HK-2 (cell line): ENCODE measurements at regions not wholly inside any gene's neighbourhood (a gene's known extent, or its start where the extent isn't known, plus 50 kb on each side); places are given as distances from the start of the nearest gene placed in this dataset.

Experiments used
- DNase-seq: peaks from one replicate; pipeline ENCODE4 v3.0.0-alpha.2; 2018; ENCODE audit not compliant: unreplicated experiment

DNA sequence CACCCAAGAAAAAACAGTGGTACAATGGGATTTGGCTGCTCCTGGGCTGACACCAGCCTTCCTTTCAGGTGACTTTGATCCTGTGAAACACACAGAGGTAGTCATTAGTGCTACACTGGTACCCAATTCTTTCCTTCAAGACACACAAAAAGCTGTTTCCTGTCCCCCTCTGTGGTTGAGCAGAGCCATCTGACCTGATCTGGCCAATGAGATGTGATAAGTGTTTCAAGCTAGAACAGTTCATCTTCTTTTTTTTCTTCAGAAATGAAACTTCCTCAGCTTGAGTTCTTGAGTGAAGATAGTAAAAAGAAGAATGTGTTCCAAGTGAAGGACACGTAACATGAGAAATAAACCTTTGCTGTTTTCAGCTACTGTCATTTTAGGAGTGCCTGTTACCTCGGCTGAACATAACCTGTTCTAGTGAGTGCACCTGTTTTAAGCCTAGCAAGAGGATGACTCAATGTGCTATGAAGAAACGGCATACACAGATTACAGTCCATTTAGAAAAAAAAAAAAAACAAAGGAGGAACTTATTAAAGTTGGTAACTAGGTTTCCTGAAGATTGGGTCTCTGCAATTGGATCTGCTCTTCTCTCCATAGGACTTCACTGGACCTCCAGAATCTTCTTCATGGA, 287.8 kb downstream of the GAS1 start:
- DNase-seq, result no peak

DNA sequence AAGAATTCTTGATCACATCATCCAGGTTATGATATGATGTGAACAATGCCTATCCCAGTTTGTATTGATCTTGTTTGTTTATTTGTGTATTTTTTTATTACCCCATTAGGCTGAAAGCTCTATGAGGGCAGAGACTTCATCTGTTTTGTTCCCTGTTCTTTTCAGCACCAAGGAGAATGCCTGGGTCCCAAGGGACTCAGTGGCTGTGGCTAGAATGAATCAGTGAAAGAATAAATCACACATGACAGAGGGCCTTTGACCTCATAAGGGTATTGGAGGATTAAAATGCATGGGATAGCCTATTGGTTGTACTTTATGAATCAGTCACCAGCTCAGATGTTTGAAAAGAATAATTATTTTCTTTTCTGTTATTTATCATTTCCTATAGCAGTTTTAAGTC, 292.2 kb downstream of the GAS1 start:
- DNase-seq, result no peak

DNA sequence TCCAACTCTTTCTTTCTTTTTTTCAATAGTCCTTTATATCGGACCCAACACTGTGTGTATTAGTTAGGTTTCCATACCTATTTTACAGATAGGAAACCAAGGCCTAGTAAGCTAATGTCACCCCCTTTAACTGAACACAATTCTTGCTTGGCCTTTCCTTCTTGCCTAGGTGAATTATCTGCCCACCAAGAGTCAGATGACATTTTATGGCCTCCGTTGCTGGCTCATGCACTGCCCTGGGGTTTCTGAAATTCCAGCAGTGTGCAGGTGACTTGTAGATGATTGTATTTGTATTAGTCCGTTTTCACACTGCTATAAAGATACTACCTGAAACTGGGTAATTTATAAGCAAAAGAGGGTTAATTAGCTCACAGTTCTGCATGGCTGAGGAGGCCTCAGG, 293.8 kb downstream of the GAS1 start:
- no peak for DNase-seq

DNA sequence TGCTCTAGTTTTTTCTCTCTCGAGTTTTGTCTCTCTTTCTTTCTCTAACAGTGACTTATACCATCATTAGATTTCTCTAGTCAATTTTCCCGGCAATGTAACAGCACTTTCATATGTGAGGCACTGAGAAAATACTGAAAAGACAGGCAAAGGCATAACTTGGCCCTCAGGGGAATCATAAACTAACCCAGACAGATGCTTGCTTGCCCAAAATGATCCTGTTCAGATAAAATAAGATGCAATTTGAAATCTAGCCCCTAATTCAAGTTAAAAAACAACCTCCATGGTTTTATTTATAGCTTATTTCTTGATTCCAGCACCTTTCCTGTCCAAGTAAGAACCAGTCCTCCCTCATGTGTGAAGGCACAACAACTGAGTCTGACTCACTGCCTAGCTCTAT, 294.6 kb downstream of the GAS1 start:
- DNase-seq, result no peak

DNA sequence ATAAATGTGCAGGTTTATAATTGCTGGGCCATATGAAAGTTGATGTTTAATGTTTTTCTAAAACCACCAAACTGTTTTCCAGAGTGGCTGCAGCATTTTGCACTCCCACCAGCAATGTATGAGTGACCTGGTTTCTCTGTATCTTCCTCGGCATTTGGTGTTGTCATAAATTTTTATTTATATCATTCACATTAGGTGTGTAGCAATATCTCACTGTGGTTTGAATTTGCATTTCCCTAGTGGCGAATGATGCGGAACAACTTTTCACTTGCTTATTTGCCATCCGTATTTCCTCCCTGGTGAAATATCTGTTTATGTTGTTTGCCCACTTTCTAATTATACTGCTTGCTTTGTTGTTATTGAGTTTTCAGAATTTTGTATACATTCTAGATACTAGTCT, 295.7 kb upstream of the TUT7 start:
- DNase-seq, result no peak

DNA sequence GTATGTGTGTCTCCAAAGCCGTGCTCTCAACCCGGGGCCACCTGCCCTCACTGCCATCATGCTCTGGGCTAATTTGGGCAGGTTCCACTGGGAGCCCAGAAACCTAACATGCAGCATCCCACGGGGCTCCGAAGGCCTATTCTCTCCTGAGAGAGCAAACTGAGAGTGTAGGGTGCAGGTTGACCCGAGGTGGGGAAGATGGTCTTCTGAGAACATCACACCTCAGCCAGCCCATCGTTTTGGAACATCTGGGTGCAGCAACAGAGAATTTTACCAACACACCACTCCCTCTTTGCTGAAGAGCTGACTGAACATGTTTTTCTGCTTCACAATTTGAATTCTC, 294.6 kb upstream of the TUT7 start:
- DNase-seq, result no peak

DNA sequence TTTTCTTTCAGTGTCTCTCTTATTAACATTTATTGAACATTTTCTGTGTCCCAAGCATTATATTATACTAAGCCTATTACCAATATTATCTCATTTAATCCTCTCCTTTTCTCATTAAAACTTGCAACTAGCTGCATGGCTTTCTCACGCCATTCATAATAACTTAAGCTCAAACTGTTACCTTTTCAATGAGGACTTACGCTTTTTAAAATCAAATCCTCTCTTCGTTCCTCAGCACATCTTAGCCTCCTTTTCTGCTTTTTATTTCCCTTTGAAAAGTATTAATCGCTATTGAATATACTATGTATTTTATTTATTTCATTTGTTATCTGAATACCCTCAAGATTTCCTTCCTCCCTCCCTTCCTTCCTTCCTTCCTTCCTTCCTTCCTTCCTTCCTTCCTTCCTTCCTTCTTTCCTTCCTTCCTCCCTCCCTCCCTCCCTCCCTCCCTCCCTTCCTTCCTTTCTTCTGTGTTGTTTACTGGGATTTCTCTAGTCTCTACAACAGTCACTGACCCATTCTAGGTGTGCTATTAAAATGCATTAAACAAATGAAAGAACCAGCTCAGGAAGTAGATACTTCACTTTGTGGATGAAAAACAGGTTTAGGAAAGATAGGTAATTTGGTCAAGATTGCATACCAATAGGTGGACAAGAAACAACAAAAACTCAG, 294.1 kb upstream of the TUT7 start:
- no peak for DNase-seq

DNA sequence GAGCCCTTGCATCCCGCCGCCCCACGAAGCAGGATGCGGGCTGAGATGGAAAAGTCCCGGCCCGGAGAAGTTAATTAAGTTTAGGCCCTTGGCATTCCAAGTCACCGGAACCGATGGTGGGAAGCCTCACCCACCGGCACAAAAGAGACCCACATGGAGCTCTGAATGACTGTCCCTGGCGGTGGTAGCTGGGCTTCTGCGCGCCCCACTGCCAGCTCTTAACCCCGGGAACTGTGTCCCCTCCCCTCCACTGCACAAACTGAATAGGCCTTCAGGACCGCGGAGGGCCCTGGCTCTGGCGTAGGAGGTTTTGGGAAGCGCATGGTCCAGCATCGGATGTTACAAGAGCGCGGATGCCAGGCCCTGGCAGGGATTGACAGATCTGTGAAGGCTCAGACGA, 291.1 kb upstream of the TUT7 start:
- no peak for DNase-seq

DNA sequence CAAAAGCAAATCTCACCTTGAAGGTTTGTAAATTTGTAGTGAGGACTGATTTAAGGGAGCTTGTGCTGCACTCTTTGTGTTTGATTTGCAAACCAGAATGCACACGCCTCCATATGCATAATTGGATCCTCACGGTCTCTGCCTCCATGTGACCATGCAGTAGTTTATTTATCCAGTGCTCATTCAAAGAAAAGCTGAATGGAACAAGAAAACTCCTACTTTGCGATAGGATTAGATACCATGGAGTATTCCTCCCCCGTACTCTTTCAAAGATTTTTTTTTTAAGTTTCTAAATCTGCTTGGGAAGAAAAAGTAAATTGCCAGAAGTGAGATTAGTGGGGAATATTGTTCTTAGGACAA, 290.4 kb upstream of the TUT7 start:
- DNase-seq, result no peak

DNA sequence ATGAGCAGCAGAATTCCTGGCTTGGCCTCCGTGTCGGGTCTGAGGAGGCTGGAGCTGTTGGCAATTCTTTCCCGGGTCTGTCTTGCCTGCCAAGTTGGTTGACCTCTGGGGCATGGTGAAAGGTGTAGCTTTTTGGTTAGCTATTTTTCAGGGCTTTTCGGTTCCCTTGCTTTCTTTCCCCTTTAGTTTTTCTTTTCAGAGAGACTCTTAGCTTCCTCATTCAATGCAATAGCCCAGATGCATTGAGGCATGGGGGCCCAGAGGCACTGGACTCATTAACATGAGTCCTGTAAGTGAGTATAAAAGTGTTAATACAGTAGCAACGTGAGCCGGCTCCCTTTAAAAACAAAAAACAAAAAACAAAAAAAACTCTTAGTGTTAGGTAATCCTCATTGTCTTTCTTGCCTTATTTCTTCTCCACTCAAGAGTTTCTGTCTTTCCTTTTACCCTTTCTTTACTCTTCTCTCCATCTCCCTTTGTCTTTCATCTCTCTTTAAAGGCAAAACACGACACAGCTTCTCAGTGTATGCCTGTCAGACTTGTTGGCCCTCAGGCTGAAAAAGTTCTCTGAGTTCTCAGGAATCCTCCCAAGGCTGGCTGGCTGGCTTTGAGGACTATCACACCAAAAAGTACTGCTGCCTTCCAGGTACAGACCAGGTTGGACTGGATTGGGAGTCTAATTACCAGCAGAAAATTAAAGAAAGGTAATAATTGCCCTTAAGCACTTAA, 289.9 kb upstream of the TUT7 start:
- no peak for DNase-seq

DNA sequence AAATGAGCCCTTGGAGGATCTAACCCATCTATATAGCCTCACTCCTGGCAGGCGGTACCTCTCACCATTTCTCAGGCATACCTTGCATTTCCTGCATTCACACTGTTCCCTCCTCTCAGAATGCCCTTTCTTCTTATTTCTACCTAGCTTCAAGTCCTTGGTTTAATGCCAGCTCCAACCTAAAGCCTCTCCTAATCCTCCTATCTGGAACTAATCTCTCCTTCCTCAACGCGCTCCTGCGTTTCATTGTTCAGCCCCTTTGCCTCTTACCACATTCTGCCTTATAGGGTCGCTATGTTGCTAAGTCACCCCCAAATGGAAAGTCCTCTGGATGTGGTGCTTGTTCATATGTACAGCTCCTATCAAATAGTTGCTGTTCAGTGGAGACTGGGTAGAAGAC, 288.5 kb upstream of the TUT7 start:
- no peak for DNase-seq

DNA sequence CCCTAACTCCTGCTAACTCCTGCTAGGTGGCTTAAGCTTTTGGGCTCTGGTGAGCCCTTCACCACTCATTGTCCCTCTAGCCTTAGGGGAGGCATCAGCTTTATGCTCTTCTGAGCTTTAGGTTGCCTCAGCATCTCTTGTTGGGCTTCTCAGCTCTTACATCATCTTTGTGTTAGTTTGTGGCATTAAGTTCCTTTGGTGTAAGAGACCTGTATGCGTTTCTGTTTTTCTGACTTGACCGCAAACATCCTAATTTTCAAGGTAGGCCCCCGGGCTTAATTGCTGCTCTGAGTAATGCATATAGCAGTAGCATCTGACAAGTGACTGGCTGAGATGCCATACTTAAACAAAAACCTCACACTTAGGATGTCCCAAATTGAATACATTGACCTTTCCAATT, 287.8 kb upstream of the TUT7 start:
- DNase-seq, result no peak

DNA sequence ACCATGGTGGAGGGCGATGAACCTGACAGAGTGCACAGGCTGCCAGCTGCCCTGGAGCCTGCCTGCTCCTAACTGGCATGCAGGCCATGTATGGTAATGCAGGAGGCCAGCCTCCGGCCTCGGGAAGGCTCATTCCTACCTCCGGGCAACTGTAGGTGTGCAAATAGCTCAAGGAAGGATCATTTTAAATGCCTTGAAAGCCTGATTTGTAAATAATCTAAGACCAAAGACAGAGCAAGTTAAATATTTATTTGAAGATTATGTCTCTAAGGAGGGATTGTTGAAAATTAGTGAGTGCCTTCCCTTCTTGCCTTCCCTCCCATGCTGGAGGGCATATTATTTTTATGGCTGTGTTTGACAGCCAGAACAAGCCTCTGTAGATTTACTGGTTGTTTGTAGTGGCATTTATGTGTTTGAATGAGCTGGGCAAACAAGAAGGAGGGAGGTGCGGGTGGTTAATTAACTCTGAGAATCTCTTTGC, 285.7 kb upstream of the TUT7 start:
- DNase-seq, result no peak

DNA sequence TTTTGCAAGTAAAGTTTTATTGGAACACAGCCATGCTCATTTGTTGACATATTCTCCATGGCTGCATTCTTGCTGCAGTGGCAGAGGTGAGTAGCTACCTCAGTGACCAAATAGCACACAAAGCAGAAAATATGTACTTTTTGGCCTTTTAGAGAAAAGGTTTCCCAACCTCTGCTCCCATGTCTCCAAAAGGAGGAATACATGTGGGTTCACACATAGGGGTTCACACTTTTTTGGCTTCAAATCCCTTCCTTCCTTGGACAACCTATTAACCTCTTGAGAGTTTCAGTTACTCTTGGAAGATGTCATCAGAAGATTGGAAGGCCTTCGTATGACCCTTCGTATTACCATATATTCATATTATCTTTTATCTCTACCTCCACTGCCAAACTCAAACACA, 285.1 kb upstream of the TUT7 start:
- DNase-seq, result no peak

DNA sequence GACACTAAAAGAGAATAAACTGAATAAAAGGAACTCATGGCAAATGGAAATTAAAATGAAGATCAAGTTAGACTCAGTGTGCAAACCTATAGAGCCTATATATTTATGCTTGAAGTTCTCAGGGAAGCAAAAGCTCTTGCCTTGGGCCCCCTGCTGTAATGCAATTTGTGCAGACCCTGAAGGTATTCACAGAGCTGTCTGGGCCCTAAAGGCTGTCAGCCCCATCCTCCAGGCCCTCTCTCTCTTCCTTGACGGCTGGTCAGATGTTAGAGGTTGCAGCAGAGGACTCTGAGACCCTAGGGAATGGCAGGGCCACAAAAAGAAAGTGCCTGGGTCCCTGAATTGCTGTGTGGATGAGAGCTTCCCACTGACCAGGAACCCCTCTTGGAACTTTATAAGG, 283.9 kb upstream of the TUT7 start:
- DNase-seq, result no peak

DNA sequence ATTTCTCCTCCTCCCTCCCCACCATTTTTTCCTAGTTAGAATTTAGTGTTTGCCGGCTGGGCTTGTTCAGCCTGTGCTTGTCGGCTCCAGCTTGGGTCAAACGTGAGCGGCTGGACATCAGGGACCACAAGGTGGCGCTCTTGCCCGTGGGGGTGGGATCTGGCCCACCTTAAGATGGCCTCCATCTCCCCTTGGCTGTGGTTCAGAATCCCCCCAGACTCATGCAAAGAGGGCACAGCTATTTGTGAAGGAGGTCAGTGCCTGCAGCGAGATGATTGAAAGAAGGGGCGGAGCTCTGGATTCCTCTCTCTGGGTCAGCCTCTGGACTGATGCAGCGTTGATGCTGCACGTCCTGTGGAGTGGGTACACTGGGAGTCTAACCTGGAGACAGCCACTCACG, 283.3 kb upstream of the TUT7 start:
- peak; percentile 13 for DNase-seq

DNA sequence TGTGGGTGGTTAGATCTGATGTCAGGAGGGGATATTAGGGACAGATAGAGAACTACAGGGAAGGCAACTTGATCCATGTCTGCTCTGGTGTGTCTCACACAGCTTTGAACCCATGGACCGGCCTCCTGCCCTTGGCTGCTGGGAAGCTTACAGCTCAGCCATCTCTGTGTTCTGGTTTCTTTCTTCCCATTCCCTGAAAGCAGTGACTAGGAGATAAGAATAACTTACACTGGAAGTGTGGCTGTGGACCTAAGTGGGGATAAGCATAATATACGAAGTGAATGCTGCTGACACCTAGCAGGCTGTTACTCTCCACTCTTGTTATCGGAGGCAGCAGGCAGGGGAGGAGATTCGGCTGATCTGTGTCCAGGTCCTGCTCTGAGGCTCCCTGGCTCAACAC, 282.3 kb upstream of the TUT7 start:
- DNase-seq, result no peak

DNA sequence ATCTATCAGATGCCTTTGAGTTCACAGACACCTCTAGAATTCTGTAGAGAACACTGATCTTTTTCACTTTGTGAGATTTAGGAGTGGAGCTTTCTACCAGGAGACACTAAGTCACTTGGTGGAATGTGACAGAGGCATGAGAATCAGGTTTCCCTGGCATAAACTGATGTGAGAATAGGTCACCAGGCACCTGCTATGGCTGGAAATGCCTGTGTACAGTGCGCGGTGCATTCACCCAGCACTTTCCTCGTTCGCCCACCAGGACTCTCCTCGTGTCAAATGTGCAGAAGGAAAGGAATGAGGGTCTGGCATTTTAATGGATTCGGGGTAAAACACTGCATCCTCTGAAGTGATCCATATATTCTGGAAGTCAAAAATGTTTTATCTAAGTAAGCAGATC, 281.8 kb upstream of the TUT7 start:
- DNase-seq, result no peak

DNA sequence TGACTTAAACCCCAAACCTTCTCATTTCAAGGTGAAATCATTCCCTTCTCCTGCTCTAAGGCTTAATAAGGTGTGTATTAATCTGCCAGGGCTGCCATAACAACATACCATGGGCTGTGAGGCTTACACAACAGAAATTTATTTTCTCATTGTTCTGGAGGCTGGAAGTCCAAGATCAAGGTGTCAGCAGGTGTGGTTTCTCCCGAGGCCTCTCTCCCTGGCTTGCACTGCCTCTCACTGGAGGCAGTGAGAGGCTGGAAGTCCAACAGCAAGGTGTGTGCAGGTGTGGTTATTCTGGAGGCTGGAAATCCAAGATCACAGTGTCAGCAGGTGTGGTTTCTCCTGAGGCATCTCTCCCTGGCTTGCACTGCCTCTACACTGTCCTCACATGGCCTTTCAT, 280.3 kb upstream of the TUT7 start:
- no peak for DNase-seq

DNA sequence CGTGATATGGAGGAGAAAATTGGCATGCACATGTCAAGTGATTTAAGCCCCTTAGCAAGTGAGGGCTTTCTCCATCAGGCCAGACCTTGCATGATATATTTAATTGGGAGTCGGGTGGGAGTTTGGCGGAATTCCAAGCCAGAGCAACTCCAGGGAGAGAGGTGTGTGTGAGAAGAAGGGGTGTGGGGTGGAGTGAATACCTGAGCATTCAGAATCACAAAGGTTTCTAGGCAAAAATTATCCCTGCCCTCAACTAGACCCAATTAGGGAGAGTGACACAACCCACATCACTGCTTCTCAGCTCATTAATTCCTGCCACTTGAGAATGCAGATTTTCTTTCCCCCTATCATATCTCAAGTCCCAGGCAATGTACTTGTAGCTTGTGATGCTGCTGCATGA, 279.7 kb upstream of the TUT7 start:
- no peak for DNase-seq

DNA sequence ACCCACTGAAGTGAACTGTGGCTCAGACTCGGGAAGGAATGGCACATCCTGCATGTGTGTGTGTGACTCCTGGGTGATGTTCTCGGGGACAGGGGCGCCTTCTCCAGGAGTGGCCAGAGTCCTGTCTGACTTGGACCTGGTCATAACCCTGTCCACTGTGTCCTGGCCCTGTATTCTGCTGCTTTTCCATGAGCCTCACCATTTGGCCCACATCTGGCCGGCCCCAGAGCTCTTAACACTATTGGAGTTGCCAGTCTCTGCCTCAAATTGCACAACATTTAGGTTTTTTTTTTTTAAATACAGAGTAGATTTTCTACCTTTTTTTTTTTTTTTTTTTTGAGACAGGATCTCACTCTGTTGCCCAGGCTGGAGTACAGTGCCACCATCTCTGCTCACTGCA, 278.3 kb upstream of the TUT7 start:
- no peak for DNase-seq

DNA sequence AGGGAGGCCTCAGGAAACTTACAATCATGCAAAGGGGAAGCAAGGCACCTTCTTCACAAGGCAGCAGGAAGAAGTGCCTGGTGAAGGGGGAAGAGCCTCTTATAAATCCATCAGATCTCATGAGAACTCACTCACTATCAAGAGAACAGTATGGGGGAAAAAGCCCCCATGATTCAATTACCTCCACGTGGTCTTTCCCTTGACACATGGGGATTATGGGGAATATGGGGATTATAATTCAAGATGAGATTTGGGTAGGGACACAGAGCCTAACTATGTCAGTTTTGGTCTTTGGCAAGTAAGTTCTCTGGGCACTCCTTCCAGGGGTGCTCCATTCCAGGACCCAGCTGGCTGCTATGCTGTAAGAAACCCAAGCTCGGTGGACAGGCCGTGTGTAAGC, 275.3 kb upstream of the TUT7 start:
- DNase-seq, result no peak

DNA sequence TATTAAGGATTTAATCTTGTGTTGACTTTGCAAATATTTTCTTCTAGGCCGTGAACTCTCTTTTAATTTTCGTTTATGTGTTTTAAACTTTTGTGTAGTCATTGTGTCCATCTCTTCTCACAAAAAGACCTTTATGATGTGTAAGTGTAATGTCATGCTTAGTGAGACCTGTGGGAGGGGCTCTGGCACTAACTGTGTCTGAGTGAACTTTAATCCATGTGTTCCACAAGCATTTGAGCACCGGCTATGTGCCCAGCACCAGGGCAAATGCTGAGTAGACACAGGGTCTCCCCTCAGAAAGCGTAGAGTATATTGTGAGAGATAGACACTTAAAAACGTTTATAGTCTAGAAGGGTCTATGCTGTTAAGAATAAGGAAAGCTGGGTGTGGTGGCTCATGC, 272.6 kb upstream of the TUT7 start:
- DNase-seq, result no peak

DNA sequence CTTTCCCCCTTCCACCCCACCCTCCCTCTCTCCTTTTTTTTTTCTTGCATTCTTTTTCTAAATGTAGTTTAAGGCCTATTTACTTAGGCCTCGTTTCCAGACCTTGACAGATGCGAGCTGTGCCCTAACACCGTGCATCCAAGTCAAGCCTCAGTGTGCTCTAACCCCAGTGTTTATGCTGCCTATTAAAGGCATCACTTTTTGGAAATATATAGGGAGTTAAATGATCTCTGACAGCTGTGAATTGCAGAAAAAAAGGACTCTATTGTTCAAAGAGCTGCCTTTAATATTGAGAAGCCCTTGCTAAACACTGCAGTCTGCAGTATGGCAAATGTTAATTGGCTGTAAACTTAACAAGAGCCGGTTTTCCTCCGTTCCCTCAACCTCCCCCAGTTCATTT, 270.4 kb upstream of the TUT7 start:
- DNase-seq, result no peak
